Fibroblast of lung (primary cell): ENCODE measurements at regions not wholly inside any gene's neighbourhood (a gene's known extent, or its start where the extent isn't known, plus 50 kb on each side); places are given as distances from the start of the nearest gene placed in this dataset.

Experiments used
- DNase-seq, 2 donors: peaks; one replicate each; pipeline versions ENCODE4 v3.0.0 to v3.0.0-alpha.2; 2010; ENCODE audit warnings: low read depth in 2 of 2
- H2AFZ ChIP-seq: 2 replicates; pipeline ENCODE4 v1.5.1; 2012; ENCODE audit warnings: low read length, control low read depth, inconsistent platforms
- H3K27ac ChIP-seq: 2 replicates; pipeline ENCODE4 v1.5.1; 2011; ENCODE audit warnings: low read length, control low read depth; ENCODE audit not compliant: insufficient read depth
- H3K27me3 ChIP-seq: 2 replicates; pipeline ENCODE4 v1.5.1; 2011; ENCODE audit warnings: mild to moderate bottlenecking, low read length; ENCODE audit not compliant: control insufficient read depth, insufficient read depth
- H3K36me3 ChIP-seq: 2 replicates; pipeline ENCODE4 v1.5.1; 2011; ENCODE audit warnings: low read length; ENCODE audit not compliant: control insufficient read depth, insufficient read depth
- H3K4me1 ChIP-seq: 2 replicates; pipeline ENCODE4 v1.5.1; 2011; ENCODE audit warnings: low read length; ENCODE audit not compliant: control insufficient read depth, insufficient read depth; ENCODE audit errors: extremely low read depth
- H3K4me2 ChIP-seq: 2 replicates; pipeline ENCODE4 v1.5.1; 2011; ENCODE audit warnings: low read length, control low read depth; ENCODE audit not compliant: insufficient read depth; ENCODE audit errors: extremely low read depth
- H3K4me3 ChIP-seq, 4 experiments: fragments of 200-600 bp in 1 of 4; sonication (generic) in 1 of 4; replicated peaks in 1 of 4; 2 replicates each; pipeline ENCODE4 v1.5.1; 2011 to 2016; ENCODE audit warnings: low read length in 4 of 4, low read depth in 3 of 4, mild to moderate bottlenecking in 3 of 4, control low read depth in 2 of 4, inconsistent platforms in 1 of 4, mixed read lengths in 1 of 4; ENCODE audit not compliant: insufficient read depth in 1 of 4; ENCODE audit errors: control extremely low read depth in 1 of 4
- H3K79me2 ChIP-seq: 2 replicates; pipeline ENCODE4 v1.5.1; 2012; ENCODE audit warnings: mild to moderate bottlenecking, low read length, inconsistent platforms; ENCODE audit not compliant: control insufficient read depth, insufficient read depth
- H3K9ac ChIP-seq: 2 replicates; pipeline ENCODE4 v1.5.1; 2011; ENCODE audit warnings: mild to moderate bottlenecking, low read length, control low read depth; ENCODE audit not compliant: insufficient read depth
- H3K9me3 ChIP-seq: 2 replicates; pipeline ENCODE4 v1.5.1; 2012; ENCODE audit warnings: low read depth, low read length; ENCODE audit not compliant: control insufficient read depth, insufficient read depth
- H4K20me1 ChIP-seq: 2 replicates; pipeline ENCODE4 v1.5.1; 2011; ENCODE audit warnings: low read length; ENCODE audit not compliant: control insufficient read depth, insufficient read depth; ENCODE audit errors: extremely low read depth
- EZH2 ChIP-seq: IDR thresholded peaks from 2 replicates; pipeline ENCODE4 v1.5.1; 2012; ENCODE audit warnings: low read length, control low read depth, mild to moderate bottlenecking; ENCODE audit errors: missing control alignments
- TF ChIP-seq, protein P1 (sequence below), 2 donors: IDR thresholded peaks in 1 of 2; conservative IDR thresholded peaks in 1 of 2; 1 replicate in 1 of 2; 2 replicates in 1 of 2; pipeline ENCODE4 v1.5.1; 2011 to 2012; ENCODE audit warnings: low read length in 2 of 2, control low read depth in 1 of 2, inconsistent platforms in 1 of 2, low read depth in 1 of 2, mild to moderate bottlenecking in 1 of 2

GRCh38 chr3:109548192-109548938 is 211.0 kb upstream of the DPPA4 start:
- TF ChIP-seq, protein P1, sequence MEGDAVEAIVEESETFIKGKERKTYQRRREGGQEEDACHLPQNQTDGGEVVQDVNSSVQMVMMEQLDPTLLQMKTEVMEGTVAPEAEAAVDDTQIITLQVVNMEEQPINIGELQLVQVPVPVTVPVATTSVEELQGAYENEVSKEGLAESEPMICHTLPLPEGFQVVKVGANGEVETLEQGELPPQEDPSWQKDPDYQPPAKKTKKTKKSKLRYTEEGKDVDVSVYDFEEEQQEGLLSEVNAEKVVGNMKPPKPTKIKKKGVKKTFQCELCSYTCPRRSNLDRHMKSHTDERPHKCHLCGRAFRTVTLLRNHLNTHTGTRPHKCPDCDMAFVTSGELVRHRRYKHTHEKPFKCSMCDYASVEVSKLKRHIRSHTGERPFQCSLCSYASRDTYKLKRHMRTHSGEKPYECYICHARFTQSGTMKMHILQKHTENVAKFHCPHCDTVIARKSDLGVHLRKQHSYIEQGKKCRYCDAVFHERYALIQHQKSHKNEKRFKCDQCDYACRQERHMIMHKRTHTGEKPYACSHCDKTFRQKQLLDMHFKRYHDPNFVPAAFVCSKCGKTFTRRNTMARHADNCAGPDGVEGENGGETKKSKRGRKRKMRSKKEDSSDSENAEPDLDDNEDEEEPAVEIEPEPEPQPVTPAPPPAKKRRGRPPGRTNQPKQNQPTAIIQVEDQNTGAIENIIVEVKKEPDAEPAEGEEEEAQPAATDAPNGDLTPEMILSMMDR (conservative IDR thresholded peaks at IDR 0.05 in 1 of 2, IDR thresholded peaks at IDR 0.05 in 1 of 2; ENCODE audit: low read depth in 1 of 2, low read length in 2 of 2) = no peak
- no peak for TF ChIP-seq EZH2
- Histone ChIP-seq H3K4me2 (no peak overlapping the region), H3K9ac (no peak overlapping the region), H3K79me2 (no peaks in the 10 kb centered on the region), H2AFZ (no peak overlapping the region), H4K20me1 (no peaks in the 10 kb centered on the region), H3K9me3 (no peaks in the 10 kb centered on the region), H3K4me3 (no peak overlapping the region), H3K27ac (no peak overlapping the region), H3K4me1 (no peaks in the 10 kb centered on the region), H3K27me3 (no peaks in the 10 kb centered on the region), H3K36me3 (no peaks in the 10 kb centered on the region)
- peak in 1 of 2 donors; percentile 76 for DNase-seq

- no peak overlapping the region for H3K4me2 ChIP-seq
Measured at GRCh38 chr3:109553591-109554371, 216.4 kb upstream of the DPPA4 start.

DNA sequence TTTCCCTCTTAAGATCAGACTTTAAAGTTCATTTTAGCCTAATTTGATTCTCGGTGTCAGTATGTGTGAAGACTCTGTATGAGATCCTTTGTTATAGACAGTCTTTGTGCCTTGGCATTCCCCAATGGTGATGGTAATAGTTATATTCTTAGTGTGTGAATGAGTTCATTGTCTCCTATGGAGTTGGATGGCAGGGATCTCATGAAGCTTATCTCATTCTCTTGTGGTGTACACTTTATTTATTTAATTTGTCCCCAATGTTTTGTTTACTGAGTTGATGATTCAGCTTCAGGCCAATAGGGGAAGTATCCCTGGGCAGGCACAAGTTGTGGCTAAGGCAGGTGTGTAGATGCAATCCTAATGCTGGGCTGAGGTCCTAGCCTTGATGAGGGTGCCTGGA is 222.0 kb upstream of the DPPA4 start:
- Histone ChIP-seq H3K27ac (no peak overlapping the region), H3K27me3 (no peaks in the 10 kb centered on the region), H3K4me2 (no peak overlapping the region), H3K9me3 (no peaks in the 10 kb centered on the region), H3K9ac (no peak overlapping the region), H3K36me3 (no peaks in the 10 kb centered on the region), H2AFZ (no peak overlapping the region), H3K79me2 (no peaks in the 10 kb centered on the region), H3K4me1 (no peaks in the 10 kb centered on the region), H3K4me3 (no peak overlapping the region), H4K20me1 (no peaks in the 10 kb centered on the region)
- peak in 1 of 2 donors; percentile 19 for DNase-seq
- TF ChIP-seq, protein P1 (conservative IDR thresholded peaks at IDR 0.05 in 1 of 2, IDR thresholded peaks at IDR 0.05 in 1 of 2; ENCODE audit: low read depth in 1 of 2, low read length in 2 of 2) = no peak
- no peak for TF ChIP-seq EZH2

More at GRCh38 chr3:109553591-109554371, 216.4 kb upstream of the DPPA4 start:
- no peak overlapping the region for H3K9ac ChIP-seq
- H3K27me3 ChIP-seq = no peaks in the 10 kb centered on the region
- peak in 1 of 2 donors; percentile 84 for DNase-seq
- H3K4me1 ChIP-seq = no peaks in the 10 kb centered on the region
- no peaks in the 10 kb centered on the region for H3K36me3 ChIP-seq
- no peaks in the 10 kb centered on the region for H3K79me2 ChIP-seq
- no peak for TF ChIP-seq EZH2
- TF ChIP-seq, protein P1 (conservative IDR thresholded peaks at IDR 0.05 in 1 of 2, IDR thresholded peaks at IDR 0.05 in 1 of 2; ENCODE audit: low read depth in 1 of 2, low read length in 2 of 2) = no peak
- no peak overlapping the region for H2AFZ ChIP-seq
- no peaks in the 10 kb centered on the region for H4K20me1 ChIP-seq
- H3K4me3 ChIP-seq = no peak overlapping the region
- H3K9me3 ChIP-seq = no peaks in the 10 kb centered on the region
- H3K27ac ChIP-seq = no peak overlapping the region
